ENCODE measurements at regions not wholly inside any gene's neighbourhood (a gene's known extent, or its start where the extent isn't known, plus 50 kb on each side); places are given as distances from the start of the nearest gene placed in this dataset.

GRCh38 chr3:22371036-22371435 lies 620.0 kb upstream of the ZNF385D start:
- WGBS, 2 donors, result 89 to 92% methylated on average over 8 of the region's 8 CpGs
- no peak for DNase-seq (ENCODE audit: low spot score in 2 of 2)
- H3K36me3 ChIP-seq, result no peaks in the 10 kb centered on the region
- TF ChIP-seq POLR2A (IDR thresholded peaks at IDR 0.05) (no peak), EP300 (IDR thresholded peaks at IDR 0.05) (no peak), CTCF (IDR thresholded peaks at IDR 0.05) (no peak)
- no peak overlapping the region for H3K4me3 ChIP-seq
- no peak overlapping the region for H3K27ac ChIP-seq
- peaks cover 0 to 32% of the 10 kb centered on the region in 2 donors for H3K27me3 ChIP-seq
- H3K9me3 ChIP-seq, result no peaks in the 10 kb centered on the region
- peaks cover 0 to 17% (median 4%) of the 10 kb centered on the region in 4 donors for H3K4me1 ChIP-seq

DNA sequence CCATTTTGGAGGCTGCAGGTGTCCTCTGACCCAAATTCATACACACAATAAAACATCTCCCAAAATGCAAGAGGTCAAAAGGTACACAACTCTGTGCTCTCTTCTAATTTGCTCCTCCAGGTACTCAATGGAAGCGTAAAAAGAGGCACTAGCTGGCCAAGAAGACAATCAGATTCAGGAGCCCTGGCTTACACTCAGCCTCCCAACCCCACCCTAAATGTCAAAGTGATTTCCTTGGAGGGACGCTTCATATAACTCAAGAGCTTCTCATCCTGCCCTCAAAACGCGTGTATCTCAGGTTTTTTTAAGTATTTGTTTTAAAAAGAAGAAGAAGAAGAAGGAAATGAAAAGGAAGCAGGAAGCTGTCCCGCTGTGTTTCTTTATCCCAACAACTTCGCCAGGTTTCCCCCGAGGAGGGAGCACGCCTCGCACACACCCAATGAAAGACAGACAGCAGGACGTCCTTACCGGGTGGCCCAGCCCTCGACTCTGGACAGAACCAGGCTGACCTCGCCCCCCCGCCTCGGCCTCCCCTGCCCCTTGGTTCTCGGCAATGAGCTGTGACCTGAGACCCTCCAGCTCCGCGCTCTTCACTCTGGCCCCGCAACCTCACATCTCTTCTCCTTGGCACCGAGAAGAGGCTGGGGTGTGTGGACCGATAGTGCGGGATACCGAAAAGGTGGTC lies 620.7 kb upstream of the ZNF385D start:
- Histone ChIP-seq H3K4me1 (peaks cover 0 to 17% (median 4%) of the 10 kb centered on the region in 4 donors), H3K9me3 (no peaks in the 10 kb centered on the region), H3K27ac (no peak overlapping the region), H3K4me3 (peak overlapping the region; percentile 1 to 52 (median 16)), H3K36me3 (no peaks in the 10 kb centered on the region), H3K27me3 (peaks cover 0 to 32% of the 10 kb centered on the region in 2 donors)
- WGBS, 2 donors, result 11 to 15% methylated on average over 20 to 23 of the region's 23 CpGs
- no peak for TF ChIP-seq CTCF (IDR thresholded peaks at IDR 0.05)
- no peak for DNase-seq (ENCODE audit: low spot score in 2 of 2)

DNA sequence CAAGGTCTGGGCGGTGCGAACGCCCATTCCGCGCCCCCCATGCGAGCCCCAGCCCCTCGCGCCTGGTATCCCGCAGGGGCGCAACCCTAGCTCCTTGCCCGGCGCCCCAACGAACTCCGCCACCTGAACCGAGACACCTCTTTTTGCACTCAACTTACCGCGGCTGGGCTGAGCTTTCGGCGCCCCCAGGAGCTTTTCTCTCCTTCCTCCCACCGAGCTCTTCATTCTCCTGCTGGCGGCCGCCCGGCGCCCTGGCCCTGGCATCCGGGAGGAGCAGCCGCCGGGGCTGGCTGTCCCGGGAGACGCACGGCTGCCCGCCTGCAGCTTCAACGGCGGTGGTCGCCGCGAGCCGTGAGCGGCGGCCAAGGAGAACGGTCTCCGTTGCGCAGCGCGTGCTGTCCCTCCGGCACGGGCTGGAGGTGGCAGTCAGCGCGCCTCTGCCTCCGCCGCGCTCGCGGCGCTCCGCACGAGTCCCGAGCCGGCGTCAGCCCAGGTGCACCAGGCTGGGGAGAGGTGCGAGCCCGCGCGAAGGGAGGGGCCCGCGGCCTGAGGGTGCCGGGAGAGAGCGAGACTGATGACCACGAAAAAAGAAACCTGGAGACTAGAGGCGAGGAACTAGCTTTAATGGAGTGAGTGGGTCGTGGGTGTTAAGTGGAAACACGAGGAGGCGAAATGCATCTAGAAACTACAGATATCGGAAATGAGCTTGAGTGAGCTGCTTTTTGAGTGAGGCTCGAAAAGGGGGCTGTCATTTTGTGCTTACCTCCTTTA lies 621.5 kb upstream of the ZNF385D start:
- no peaks in the 10 kb centered on the region for H3K36me3 ChIP-seq
- H3K9me3 ChIP-seq, result no peaks in the 10 kb centered on the region
- H3K4me3 ChIP-seq, result peak overlapping the region; percentile 1 to 52 (median 16)
- WGBS, 2 donors, result 2 to 4% methylated on average over 38 to 47 of the region's 74 CpGs
- TF ChIP-seq CTCF (IDR thresholded peaks at IDR 0.05) (no peak), EP300 (IDR thresholded peaks at IDR 0.05) (no peak), POLR2A (IDR thresholded peaks at IDR 0.05) (no peak)
- DNase-seq (ENCODE audit: low spot score in 2 of 2), result peak in 1 of 2 donors; percentile 11
- peaks cover 0 to 32% of the 10 kb centered on the region in 2 donors for H3K27me3 ChIP-seq
- no peak overlapping the region for H3K27ac ChIP-seq
- H3K4me1 ChIP-seq, result peaks cover 0 to 17% (median 4%) of the 10 kb centered on the region in 4 donors

DNA sequence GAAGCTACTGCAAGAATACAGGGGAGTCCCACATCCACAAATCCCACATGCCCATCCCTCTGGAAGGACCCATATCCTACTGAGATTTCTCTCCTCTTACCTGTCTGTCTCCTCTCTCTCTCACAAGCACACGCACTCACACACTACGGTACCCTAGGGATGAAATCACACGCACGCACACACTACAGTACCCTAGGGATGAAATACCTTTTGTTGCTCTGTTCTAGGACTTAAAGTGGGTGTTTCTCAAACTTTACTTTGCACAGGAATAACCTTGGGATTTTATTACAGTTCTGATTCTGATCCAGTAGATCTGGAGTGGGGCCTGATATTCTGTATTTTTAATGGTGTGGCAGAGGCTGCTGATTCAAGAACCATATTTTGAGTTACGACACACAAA lies 622.2 kb upstream of the ZNF385D start:
- Histone ChIP-seq H3K36me3 (no peaks in the 10 kb centered on the region), H3K27ac (no peak overlapping the region), H3K4me3 (peak overlapping the region in 1 of 4 donors; percentile 52), H3K4me1 (peaks cover 0 to 17% (median 4%) of the 10 kb centered on the region in 4 donors), H3K9me3 (no peaks in the 10 kb centered on the region), H3K27me3 (peaks cover 0 to 32% of the 10 kb centered on the region in 2 donors)
- TF ChIP-seq POLR2A (IDR thresholded peaks at IDR 0.05) (no peak), CTCF (IDR thresholded peaks at IDR 0.05) (no peak), EP300 (IDR thresholded peaks at IDR 0.05) (no peak)
- DNase-seq (ENCODE audit: low spot score in 2 of 2), result no peak
- 90 to 94% methylated on average over 5 of the region's 5 CpGs for WGBS, 2 donors

GRCh38 chr3:22373827-22374226 lies 622.8 kb upstream of the ZNF385D start:
- TF ChIP-seq POLR2A (IDR thresholded peaks at IDR 0.05), result no peak
- no peak for TF ChIP-seq EP300 (IDR thresholded peaks at IDR 0.05)
- no peak for TF ChIP-seq CTCF (IDR thresholded peaks at IDR 0.05)
- WGBS, 2 donors, result 79 to 93% methylated on average over 3 of the region's 3 CpGs
- Histone ChIP-seq H3K4me3 (no peak overlapping the region), H3K9me3 (no peaks in the 10 kb centered on the region), H3K27me3 (peaks cover 0 to 32% of the 10 kb centered on the region in 2 donors), H3K4me1 (peaks cover 0 to 17% (median 4%) of the 10 kb centered on the region in 4 donors), H3K27ac (no peak overlapping the region), H3K36me3 (no peaks in the 10 kb centered on the region)
- DNase-seq (ENCODE audit: low spot score in 2 of 2), result no peak
